Kidney (tissue), 13 donors: ENCODE measurements at regions not wholly inside any gene's neighbourhood (a gene's known extent, or its start where the extent isn't known, plus 50 kb on each side); places are given as distances from the start of the nearest gene placed in this dataset.

Experiments used
- DNase-seq, 5 donors: peaks; one replicate each; pipeline ENCODE4 v3.0.0-alpha.2; 2013 to 2020
- FAIRE-seq: peaks from 2 replicates; lab custom pipeline; 2012; peaks lifted over from hg19 to GRCh38; lab: Jason Lieb, UNC
- H3K27ac ChIP-seq, 2 donors: one replicate each; pipeline ENCODE4 v1.7.0; 2013; ENCODE audit warnings: low read depth in 2 of 2, low read length in 2 of 2, inconsistent platforms in 1 of 2
- H3K27me3 ChIP-seq: one replicate; pipeline ENCODE4 v1.7.1; 2013; ENCODE audit warnings: low read length, inconsistent platforms; ENCODE audit not compliant: control insufficient read depth, insufficient read depth
- H3K36me3 ChIP-seq, 3 donors: one replicate each; pipeline versions ENCODE4 v1.7.0 to v1.7.1; 2013; ENCODE audit warnings: low read length in 3 of 3, control low read depth in 1 of 3, inconsistent platforms in 1 of 3; ENCODE audit not compliant: insufficient read depth in 3 of 3, control insufficient read depth in 2 of 3
- H3K4me1 ChIP-seq, 3 donors: one replicate each; pipeline versions ENCODE4 v1.7.0 to v1.7.1; 2013; ENCODE audit warnings: low read length in 3 of 3, inconsistent platforms in 1 of 3, low read depth in 1 of 3; ENCODE audit not compliant: control insufficient read depth in 2 of 3, insufficient read depth in 2 of 3
- H3K4me3 ChIP-seq, 3 donors: one replicate each; pipeline versions ENCODE4 v1.7.0 to v1.8.1; 2013; ENCODE audit warnings: low read length in 3 of 3, control low read depth in 1 of 3, inconsistent platforms in 1 of 3
- H3K9ac ChIP-seq, 3 donors: one replicate each; pipeline versions ENCODE4 v1.7.0 to v1.7.1; 2013; ENCODE audit warnings: low read length in 3 of 3, control low read depth in 1 of 3, inconsistent platforms in 1 of 3
- H3K9me3 ChIP-seq, 3 donors: one replicate each; pipeline versions ENCODE4 v1.7.0 to v1.7.1; 2013; ENCODE audit warnings: low read length in 3 of 3, control low read depth in 1 of 3, inconsistent platforms in 1 of 3; ENCODE audit not compliant: control insufficient read depth in 2 of 3, insufficient read depth in 1 of 3
- intact Hi-C: fragments of 100-400 bp; cut with DNase I; formaldehyde crosslinking; loops from one replicate; pipeline ENCODE4 v1.11.1; 2022
- TF ChIP-seq, protein P1 (sequence below): IDR thresholded peaks from 3 replicates; pipeline ENCODE4 v1.5.1; 2012; ENCODE audit warnings: mild to moderate bottlenecking, moderate library complexity, borderline replicate concordance; ENCODE audit not compliant: insufficient read depth; ENCODE audit errors: extremely low read depth
- donor health status: control.
- donor health status: control.
- donor health status: control.
- donor health status: control.
- donor health status: control.
- donor health status: DM: yes; HTN: yes; CAD: no.
- donor health status: Normal renal cell carcinoma (clear cell type).

GRCh38 chr10:64546073-64546472 is 1024.9 kb downstream of the REEP3 start:
- no peak overlapping the region for H3K27ac ChIP-seq
- DNase-seq = no peak
- no peaks in the 10 kb centered on the region for H3K4me1 ChIP-seq
- TF ChIP-seq, protein P1, sequence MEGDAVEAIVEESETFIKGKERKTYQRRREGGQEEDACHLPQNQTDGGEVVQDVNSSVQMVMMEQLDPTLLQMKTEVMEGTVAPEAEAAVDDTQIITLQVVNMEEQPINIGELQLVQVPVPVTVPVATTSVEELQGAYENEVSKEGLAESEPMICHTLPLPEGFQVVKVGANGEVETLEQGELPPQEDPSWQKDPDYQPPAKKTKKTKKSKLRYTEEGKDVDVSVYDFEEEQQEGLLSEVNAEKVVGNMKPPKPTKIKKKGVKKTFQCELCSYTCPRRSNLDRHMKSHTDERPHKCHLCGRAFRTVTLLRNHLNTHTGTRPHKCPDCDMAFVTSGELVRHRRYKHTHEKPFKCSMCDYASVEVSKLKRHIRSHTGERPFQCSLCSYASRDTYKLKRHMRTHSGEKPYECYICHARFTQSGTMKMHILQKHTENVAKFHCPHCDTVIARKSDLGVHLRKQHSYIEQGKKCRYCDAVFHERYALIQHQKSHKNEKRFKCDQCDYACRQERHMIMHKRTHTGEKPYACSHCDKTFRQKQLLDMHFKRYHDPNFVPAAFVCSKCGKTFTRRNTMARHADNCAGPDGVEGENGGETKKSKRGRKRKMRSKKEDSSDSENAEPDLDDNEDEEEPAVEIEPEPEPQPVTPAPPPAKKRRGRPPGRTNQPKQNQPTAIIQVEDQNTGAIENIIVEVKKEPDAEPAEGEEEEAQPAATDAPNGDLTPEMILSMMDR = no peak
- no peaks in the 10 kb centered on the region for H3K9me3 ChIP-seq
- H3K9ac ChIP-seq = no peak overlapping the region
- intact Hi-C loops = no loop called here
- no peak overlapping the region for H3K4me3 ChIP-seq
- FAIRE-seq = no peak
- no peaks in the 10 kb centered on the region for H3K36me3 ChIP-seq
- no peaks in the 10 kb centered on the region for H3K27me3 ChIP-seq

DNA sequence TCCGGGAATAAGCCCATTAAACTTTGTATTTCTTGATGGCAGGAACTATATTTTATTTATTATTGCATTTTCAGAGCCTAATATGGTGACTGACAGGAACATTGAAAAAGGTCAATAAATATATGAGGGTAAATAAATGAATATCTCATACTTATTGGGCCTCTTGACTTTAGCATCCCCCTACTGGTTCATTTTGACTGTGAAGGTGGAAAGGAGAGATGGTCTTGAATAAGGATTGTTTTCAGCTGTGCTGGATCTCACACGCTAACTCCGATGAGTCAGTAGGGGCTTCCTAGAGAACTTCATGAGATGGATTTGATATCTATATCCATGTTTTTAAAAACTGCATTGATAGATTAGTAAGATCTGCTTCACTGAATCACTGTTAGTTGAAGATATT is 1026.0 kb downstream of the REEP3 start:
- Histone ChIP-seq H3K4me3 (no peak overlapping the region), H3K9me3 (no peaks in the 10 kb centered on the region), H3K27ac (no peak overlapping the region), H3K36me3 (no peaks in the 10 kb centered on the region), H3K4me1 (no peaks in the 10 kb centered on the region), H3K9ac (no peak overlapping the region), H3K27me3 (no peaks in the 10 kb centered on the region)
- FAIRE-seq (no peak), DNase-seq (no peak)
- TF ChIP-seq, protein P1 = no peak
- intact Hi-C loops = no loop called here

DNA sequence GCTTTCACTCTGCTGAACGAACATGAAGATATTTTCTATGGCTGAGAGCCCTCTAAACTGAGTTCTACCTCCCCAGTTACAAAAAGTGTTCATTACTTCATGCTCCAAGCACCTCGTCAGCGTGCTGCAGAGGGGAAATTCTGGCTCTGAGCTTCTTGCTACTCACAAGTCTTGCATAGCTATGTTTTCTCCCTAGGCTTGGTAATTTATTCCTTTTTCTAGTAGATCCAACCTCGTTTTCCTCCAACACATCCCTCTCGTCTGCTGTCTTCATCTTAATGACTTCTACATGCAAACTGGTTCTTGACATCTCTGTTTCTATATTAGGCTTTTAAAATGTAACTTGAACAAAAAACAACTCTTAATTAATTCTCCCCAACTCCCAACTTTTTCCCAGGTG is 1034.5 kb downstream of the REEP3 start:
- Histone ChIP-seq H3K4me1 (no peaks in the 10 kb centered on the region), H3K36me3 (no peaks in the 10 kb centered on the region), H3K27me3 (no peaks in the 10 kb centered on the region), H3K27ac (no peak overlapping the region), H3K9me3 (no peaks in the 10 kb centered on the region), H3K4me3 (no peak overlapping the region), H3K9ac (no peak overlapping the region)
- no peak for FAIRE-seq
- TF ChIP-seq, protein P1 = no peak
- DNase-seq = no peak
- intact Hi-C loops = no loop called here
